Dendritic cell treated with granulocyte-macrophage colony-stimulating factor and Interleukin-4, amounts not matched to agents 40 ng/mL and 50 ng/mL, for 4 days (primary cell): ENCODE measurements at regions not wholly inside any gene's neighbourhood (a gene's known extent, or its start where the extent isn't known, plus 50 kb on each side); places are given as distances from the start of the nearest gene placed in this dataset.
"Not testable (repeated sequence)": the region's sequence is repeated elsewhere in the genome, so short reads cannot be mapped to it uniquely, and the experiment has no call there.

ENCODE experiments used
- H3K27ac Mint-ChIP-seq: one replicate; pipeline ENCODE4 v1.8.0; 2022; ENCODE audit warnings: mild to moderate bottlenecking, mixed read lengths
- H3K27me3 Mint-ChIP-seq: one replicate; pipeline ENCODE4 v1.8.0; 2022; ENCODE audit warnings: mild to moderate bottlenecking, mixed read lengths
- H3K36me3 Mint-ChIP-seq: one replicate; pipeline ENCODE4 v1.8.0; 2022; ENCODE audit warnings: low read depth, mixed read lengths
- H3K4me1 Mint-ChIP-seq: one replicate; pipeline ENCODE4 v1.8.0; 2022; ENCODE audit warnings: low read depth, mixed read lengths
- H3K4me3 Mint-ChIP-seq: one replicate; pipeline ENCODE4 v1.8.0; 2022; ENCODE audit warnings: mild to moderate bottlenecking, moderate library complexity, mixed read lengths
- H3K9me3 Mint-ChIP-seq: one replicate; pipeline ENCODE4 v1.8.0; 2022; ENCODE audit warnings: mixed read lengths
- intact Hi-C: fragments of 100-400 bp; cut with micrococcal nuclease; formaldehyde crosslinking; loops from one replicate; pipeline ENCODE4 v1.15.0; 2022

DNA sequence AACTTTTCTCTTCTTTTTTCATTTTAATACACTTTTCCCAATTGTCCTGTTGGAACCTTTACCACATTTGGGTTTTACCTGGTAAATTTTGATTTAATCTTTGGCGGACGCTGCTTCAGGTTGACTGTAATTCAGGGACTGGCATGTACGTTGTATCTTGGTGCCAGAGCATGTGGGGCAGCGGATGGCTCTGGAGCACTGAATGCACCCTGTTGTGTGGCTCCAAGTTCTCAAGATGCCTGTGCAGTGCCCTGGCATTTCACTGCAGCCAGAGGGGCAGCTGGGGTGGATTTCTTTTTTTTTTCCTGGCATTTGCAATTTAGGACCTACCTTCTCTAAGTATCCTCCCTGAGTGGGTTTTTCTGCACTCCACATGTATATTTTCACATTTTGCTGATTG, 242.2 kb downstream of the BLID start:
- no peaks in the 10 kb centered on the region for H3K36me3 Mint-ChIP-seq
- H3K4me3 Mint-ChIP-seq: no peak overlapping the region
- intact Hi-C loops: no loop called here
- H3K27me3 Mint-ChIP-seq: peaks cover 24% of the 10 kb centered on the region
- H3K9me3 Mint-ChIP-seq: no peaks in the 10 kb centered on the region
- no peak overlapping the region for H3K27ac Mint-ChIP-seq
- H3K4me1 Mint-ChIP-seq: peaks cover 25% of the 10 kb centered on the region

DNA sequence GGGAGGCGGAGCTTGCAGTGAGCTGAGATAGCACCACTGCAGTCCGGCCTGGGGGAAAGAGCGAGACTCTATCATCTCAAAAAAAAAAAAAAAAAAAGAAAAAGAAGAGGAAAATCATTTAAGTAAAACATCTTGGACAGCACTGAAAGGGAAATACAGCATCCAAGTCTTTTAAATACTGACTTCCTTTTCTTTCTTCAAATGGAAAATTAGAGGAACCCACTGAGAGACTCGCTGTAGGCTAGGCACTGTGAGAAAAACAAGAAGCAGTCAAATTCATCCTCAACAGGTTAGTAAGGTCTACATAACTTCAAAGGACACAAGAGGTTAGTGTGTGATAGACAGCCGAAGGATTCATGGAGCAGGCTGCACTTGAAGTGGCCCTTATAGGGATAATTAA, 243.7 kb downstream of the BLID start:
- intact Hi-C loops: no loop called here
- H3K4me1 Mint-ChIP-seq: peaks cover 25% of the 10 kb centered on the region
- H3K27ac Mint-ChIP-seq: no peak overlapping the region
- no peak overlapping the region for H3K4me3 Mint-ChIP-seq
- no peaks in the 10 kb centered on the region for H3K36me3 Mint-ChIP-seq
- no peaks in the 10 kb centered on the region for H3K9me3 Mint-ChIP-seq
- peaks cover 17% of the 10 kb centered on the region for H3K27me3 Mint-ChIP-seq

DNA sequence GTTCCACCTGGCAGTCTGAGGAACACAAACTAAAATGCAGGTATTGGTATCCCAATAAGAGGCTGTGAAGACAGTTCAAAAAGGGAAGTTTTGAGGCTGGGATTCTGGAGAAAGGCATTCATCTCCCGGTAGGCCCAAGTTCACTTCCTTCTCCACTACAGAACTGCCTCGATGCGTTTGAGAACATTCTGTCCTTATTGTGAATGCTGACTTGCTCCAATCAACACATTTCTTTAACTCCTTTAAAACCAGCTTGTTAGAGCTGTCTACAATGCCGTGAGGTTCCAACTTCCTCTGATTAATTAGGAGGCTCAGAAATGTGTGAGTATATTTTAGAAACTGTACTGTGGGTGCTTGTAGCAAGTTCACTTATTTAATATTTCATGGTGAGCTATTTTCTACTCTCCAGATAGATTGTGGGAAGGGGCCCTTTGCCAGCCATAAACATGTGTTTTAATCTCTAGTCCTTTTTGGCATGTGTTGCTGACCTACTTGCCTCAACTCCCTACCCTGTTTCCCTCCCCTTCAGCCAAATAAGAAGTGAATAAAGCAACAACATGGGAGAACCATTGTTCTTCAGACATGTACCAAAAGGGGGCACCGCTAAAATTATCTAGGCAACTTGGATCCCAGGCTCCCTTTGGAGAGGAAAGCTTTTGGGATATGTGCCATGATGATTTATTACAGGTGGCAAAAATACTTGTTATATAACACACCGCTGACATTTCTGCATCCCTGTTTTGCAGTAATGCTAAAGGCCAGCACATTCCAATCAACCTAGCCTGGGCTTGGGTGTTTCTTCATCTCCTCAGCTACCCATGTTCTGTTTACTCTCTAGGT, 245.6 kb downstream of the BLID start:
- no peak overlapping the region for H3K4me3 Mint-ChIP-seq
- H3K36me3 Mint-ChIP-seq: no peaks in the 10 kb centered on the region
- H3K4me1 Mint-ChIP-seq: peaks cover 19% of the 10 kb centered on the region
- H3K27me3 Mint-ChIP-seq: peaks cover 20% of the 10 kb centered on the region
- intact Hi-C loops: no loop called here
- H3K27ac Mint-ChIP-seq: no peak overlapping the region
- H3K9me3 Mint-ChIP-seq: no peaks in the 10 kb centered on the region

DNA sequence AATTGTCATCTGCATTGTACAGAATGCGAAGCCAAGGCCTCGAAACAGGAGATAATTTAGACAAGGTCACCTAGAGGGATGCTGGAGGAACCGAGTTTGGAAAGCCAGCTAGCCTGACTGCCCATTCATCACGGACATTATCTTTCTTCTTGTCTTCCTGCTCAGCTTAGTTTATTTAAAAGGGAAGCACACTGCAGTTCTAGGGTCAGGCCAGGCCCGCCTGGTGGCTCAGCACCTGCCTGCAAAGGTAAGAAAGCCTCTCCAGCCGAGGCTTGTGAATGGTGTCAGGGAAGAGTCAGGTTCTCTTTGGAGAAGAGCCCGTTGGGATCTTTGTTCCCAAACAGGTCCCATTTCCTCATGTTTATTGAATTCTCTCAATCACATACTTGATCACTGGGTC, 246.5 kb downstream of the BLID start:
- intact Hi-C loops: no loop called here
- Mint-ChIP-seq H3K27ac (no peak overlapping the region), H3K9me3 (no peaks in the 10 kb centered on the region), H3K4me1 (peaks cover 19% of the 10 kb centered on the region), H3K4me3 (no peak overlapping the region), H3K27me3 (peaks cover 17% of the 10 kb centered on the region), H3K36me3 (no peaks in the 10 kb centered on the region)

DNA sequence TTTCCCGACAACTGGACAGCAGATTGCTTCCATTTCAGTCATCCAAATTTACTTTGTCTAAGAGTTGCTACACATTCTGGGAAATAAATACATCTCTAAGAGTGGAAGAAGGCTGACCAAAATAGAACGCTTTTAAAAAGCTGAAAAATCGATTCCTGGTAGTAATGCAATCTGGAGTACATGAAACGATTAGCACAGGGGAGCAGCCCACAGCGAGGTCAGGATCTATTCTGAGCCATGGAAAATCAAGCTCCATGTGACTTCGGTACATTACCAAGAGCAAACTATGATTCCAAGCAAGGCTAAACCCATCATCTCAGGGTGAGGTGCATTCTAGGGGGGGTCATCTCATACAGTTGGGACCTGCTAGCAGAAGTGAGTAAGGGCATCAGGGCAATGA, 249.3 kb downstream of the BLID start:
- H3K27ac Mint-ChIP-seq: no peak overlapping the region
- peaks cover 16% of the 10 kb centered on the region for H3K4me1 Mint-ChIP-seq
- H3K9me3 Mint-ChIP-seq: no peaks in the 10 kb centered on the region
- no peak overlapping the region for H3K4me3 Mint-ChIP-seq
- intact Hi-C loops: no loop called here
- H3K27me3 Mint-ChIP-seq: peaks cover 6% of the 10 kb centered on the region
- no peaks in the 10 kb centered on the region for H3K36me3 Mint-ChIP-seq

DNA sequence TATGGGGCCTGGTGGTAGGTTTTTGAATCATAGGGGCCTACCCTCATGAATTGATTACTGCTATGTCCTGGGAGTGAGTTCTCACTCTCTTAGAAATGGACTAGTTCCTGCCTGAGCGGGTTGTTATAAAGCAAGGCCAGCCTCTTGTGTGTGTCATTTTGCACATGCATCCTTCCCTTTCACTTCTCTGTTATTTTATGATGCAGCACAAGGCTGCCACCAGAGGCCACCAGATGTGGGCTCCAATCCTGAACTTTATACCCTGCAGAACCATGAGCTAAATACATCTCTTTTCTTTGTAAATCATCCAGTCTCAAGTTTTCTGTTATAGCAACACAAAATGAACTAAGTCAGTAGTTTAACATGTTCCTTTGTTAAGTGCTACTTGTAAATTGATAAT, 251.4 kb downstream of the BLID start:
- no peaks in the 10 kb centered on the region for H3K4me1 Mint-ChIP-seq
- H3K36me3 Mint-ChIP-seq: no peaks in the 10 kb centered on the region
- H3K27me3 Mint-ChIP-seq: peaks cover 3% of the 10 kb centered on the region
- no peaks in the 10 kb centered on the region for H3K9me3 Mint-ChIP-seq
- intact Hi-C loops: no loop called here
- no peak overlapping the region for H3K4me3 Mint-ChIP-seq
- no peak overlapping the region for H3K27ac Mint-ChIP-seq

DNA sequence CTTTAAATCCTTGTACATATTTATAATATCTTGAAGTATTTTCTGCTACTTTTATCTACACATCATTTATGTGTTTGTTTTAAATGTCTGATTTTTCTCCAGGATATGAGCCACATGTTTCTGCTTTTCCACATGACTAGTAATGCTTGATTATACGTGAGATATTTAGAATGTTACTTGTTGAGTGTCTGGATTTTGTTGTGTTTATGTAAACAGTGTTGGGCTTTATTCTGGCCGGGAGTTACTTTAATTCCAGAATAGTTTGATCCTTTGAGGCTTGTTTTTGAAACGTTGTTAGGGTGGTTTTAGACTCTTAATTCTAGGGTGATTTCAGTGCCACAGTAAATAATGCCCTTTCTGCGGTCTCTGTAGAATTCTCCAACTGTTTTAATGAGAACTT, 252.9 kb downstream of the BLID start:
- Mint-ChIP-seq H3K27me3 (peaks cover 3% of the 10 kb centered on the region), H3K27ac (no peak overlapping the region), H3K4me1 (no peaks in the 10 kb centered on the region), H3K4me3 (no peak overlapping the region), H3K9me3 (no peaks in the 10 kb centered on the region), H3K36me3 (no peaks in the 10 kb centered on the region)
- intact Hi-C loops: no loop called here

DNA sequence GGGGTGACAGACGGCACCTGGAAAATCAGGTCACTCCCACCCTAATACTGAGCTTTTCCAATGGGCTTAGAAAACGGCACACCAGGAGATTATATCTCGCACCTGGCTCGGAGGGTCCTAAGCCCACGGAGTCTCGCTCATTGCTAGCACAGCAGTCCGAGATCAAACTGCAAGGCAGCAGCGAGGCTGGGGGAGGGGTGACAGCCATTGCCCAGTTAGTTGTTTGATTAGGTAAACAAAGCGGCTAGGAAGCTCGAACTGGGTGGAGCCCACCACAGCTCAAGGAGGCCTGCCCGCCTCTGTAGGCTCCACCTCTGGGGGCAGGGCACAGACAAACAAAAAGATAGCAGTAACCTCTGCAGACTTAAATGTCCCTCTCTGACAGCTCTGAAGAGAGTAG, 260.9 kb downstream of the BLID start:
- intact Hi-C loops, H3K4me1 Mint-ChIP-seq, H3K36me3 Mint-ChIP-seq, H3K4me3 Mint-ChIP-seq, H3K27me3 Mint-ChIP-seq, H3K27ac Mint-ChIP-seq: not testable (repeated sequence)
- peaks cover 33% of the 10 kb centered on the region for H3K9me3 Mint-ChIP-seq

DNA sequence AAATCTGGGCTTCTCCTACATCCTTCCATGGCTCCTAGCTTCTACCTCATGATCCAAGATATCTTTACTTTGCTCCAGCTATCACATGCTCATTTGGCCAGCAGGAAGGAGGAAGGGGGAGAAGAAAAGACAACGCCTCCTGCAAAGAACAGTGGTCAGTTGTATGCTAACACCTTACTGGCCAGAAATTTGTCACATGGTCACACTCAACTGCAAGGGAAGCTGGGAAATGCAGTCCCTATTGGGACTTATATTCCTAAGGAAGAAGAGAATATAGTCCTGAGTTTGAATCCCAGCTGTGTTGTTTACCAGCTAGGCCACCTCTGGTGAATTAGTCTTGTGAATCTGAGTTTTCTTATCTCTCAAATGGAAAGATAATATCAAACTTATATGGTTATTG, 272.0 kb downstream of the BLID start:
- H3K27me3 Mint-ChIP-seq: peaks cover 5% of the 10 kb centered on the region
- no peaks in the 10 kb centered on the region for H3K36me3 Mint-ChIP-seq
- no peaks in the 10 kb centered on the region for H3K9me3 Mint-ChIP-seq
- intact Hi-C loops: no loop called here
- H3K27ac Mint-ChIP-seq: no peak overlapping the region
- no peak overlapping the region for H3K4me3 Mint-ChIP-seq
- H3K4me1 Mint-ChIP-seq: no peaks in the 10 kb centered on the region

DNA sequence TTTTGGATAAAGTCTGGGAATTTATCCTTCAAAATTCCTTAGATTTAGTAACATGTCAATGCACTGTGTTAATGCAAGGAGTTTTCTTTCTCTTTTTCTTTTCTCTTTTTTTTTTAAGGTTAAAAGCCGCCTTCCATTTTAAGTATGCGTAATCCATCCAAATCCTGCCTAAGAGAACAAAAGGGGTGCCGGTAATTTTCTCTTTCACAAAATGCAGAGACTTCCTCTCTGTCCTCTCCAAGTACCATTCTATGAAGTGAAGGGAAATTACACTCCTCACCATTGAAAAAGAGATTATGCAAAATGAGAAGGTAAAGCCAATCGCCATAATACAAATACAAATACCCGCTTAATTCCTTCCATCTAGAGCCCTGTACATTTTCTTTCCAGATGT, 273.8 kb downstream of the BLID start:
- H3K9me3 Mint-ChIP-seq: no peaks in the 10 kb centered on the region
- intact Hi-C loops: no loop called here
- H3K36me3 Mint-ChIP-seq: no peaks in the 10 kb centered on the region
- no peak overlapping the region for H3K27ac Mint-ChIP-seq
- no peak overlapping the region for H3K4me3 Mint-ChIP-seq
- H3K4me1 Mint-ChIP-seq: no peaks in the 10 kb centered on the region
- H3K27me3 Mint-ChIP-seq: peaks cover 5% of the 10 kb centered on the region

DNA sequence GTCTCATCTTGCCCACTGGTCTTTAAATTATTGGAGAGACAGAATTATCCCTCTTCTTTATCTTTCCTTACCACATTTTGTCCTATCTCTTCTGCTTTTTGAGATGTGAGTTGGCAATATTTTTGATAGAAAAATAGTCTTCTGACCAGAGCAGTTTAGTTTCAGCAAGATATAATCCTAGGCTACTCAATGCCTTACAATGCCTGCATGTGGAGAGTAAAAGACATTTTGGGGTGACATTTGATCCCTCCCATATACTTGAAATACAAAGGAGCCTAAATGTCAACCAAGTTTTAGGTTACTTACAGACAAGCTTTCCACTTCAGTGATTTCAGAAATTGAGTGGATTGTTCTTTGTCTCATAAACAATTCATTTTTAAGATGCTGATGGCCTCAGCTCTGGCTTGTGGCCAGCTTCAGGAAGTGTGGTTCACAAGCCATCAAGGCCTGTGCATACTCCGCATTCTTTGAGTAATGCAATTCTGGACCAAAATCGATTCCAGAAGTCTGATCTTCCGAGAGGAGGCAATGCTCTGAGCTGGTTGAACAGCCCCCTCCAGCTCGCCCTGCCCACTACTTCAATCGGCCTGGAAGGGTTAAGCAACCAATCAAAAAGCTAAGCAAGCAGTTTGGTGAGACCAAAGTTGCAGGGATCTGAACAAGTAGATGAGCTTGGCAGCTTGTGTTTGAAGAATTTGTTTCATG, 274.4 kb downstream of the BLID start:
- no peak overlapping the region for H3K4me3 Mint-ChIP-seq
- no peak overlapping the region for H3K27ac Mint-ChIP-seq
- no peaks in the 10 kb centered on the region for H3K36me3 Mint-ChIP-seq
- no peaks in the 10 kb centered on the region for H3K9me3 Mint-ChIP-seq
- no peaks in the 10 kb centered on the region for H3K4me1 Mint-ChIP-seq
- H3K27me3 Mint-ChIP-seq: peaks cover 5% of the 10 kb centered on the region
- intact Hi-C loops: no loop called here

DNA sequence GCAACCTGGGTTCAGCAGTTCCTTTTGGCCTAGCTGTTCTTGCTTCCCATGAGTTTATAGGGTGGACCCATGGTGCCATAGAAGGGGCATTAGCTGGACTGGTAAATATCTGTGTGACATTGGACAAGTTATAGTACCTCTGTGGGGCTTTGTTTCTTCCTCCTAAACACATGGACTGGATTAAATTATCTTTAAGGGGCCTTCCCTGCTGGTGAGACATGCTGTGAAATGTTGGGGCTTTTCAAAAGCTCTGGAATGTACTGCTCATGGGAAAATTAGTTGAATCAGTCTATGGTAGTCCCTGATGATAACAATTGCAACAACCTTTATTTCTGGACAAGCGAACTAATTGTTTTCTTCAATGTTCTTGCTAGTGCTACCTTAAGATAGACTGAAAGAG, 276.2 kb downstream of the BLID start:
- H3K9me3 Mint-ChIP-seq: peaks cover 4% of the 10 kb centered on the region
- no peaks in the 10 kb centered on the region for H3K36me3 Mint-ChIP-seq
- no peaks in the 10 kb centered on the region for H3K4me1 Mint-ChIP-seq
- peaks cover 5% of the 10 kb centered on the region for H3K27me3 Mint-ChIP-seq
- intact Hi-C loops: no loop called here
- H3K4me3 Mint-ChIP-seq: no peak overlapping the region
- H3K27ac Mint-ChIP-seq: no peak overlapping the region

DNA sequence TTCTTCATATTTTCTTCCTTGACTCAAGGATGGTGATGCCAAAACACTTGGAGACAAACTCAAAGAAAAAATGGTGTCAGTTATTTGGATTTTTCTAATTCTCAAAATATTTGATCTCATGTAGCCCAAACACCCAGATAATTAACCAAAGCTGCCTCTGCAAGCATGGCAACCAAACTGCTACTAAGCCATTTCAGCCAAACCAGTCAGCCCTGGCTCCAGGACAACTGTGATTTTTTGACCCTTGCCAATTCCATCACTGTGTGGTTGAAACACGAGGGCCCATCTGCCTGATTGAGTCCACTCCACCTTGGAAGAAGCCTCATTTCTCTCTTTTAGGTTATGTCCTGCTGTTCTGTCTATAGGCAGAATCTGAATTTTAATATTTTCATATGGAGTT, 277.4 kb downstream of the BLID start:
- Mint-ChIP-seq H3K36me3 (no peaks in the 10 kb centered on the region), H3K4me1 (no peaks in the 10 kb centered on the region), H3K27me3 (peaks cover 5% of the 10 kb centered on the region), H3K9me3 (peaks cover 16% of the 10 kb centered on the region), H3K27ac (no peak overlapping the region), H3K4me3 (no peak overlapping the region)
- intact Hi-C loops: no loop called here

DNA sequence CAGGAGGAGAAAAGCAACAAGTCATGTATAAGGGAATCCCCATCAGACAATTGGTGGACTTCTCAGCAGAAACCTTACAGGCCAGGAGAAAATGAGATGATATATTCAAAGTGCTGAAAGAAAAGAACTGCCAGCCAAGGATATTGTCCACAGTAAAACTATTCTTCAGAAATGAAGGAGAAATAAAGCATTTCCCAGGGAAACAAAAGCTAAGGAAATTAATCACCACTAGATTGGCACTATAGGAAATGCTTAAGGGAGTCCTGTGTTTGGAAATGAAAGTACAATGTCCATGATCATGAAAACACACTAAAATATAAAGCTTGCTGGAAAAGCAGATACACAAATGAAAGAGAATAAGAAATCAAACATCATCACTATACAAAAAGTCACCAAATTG, 282.0 kb downstream of the BLID start:
- H3K4me3 Mint-ChIP-seq: no peak overlapping the region
- no peak overlapping the region for H3K27ac Mint-ChIP-seq
- peaks cover 8% of the 10 kb centered on the region for H3K27me3 Mint-ChIP-seq
- H3K4me1 Mint-ChIP-seq: no peaks in the 10 kb centered on the region
- peaks cover 28% of the 10 kb centered on the region for H3K9me3 Mint-ChIP-seq
- intact Hi-C loops: no loop called here
- H3K36me3 Mint-ChIP-seq: no peaks in the 10 kb centered on the region
